ENCODE measurements at regions not wholly inside any gene's neighbourhood (a gene's known extent, or its start where the extent isn't known, plus 50 kb on each side); places are given as distances from the start of the nearest gene placed in this dataset.

GRCh38 chr13:79886601-79887000 lies 405.6 kb downstream of the NDFIP2 start:
- whole genome bisulfite sequencing, 5 donors, result 38 to 68% (median 51%) methylated on average over 3 of the region's 3 CpGs
- H3K36me3 ChIP-seq, result no peaks in the 10 kb centered on the region
- no peak overlapping the region for H3K4me3 ChIP-seq
- no peak for DNase-seq
- H3K27me3 ChIP-seq (replicated peaks in 1 of 7), result no peaks in the 10 kb centered on the region
- TF ChIP-seq POLR2A (IDR thresholded peaks at IDR 0.05) (no peak), POLR2AphosphoS5 (IDR thresholded peaks at IDR 0.05) (no peak), CTCF (IDR thresholded peaks at IDR 0.05 in 8 of 11, conservative IDR thresholded peaks at IDR 0.05 in 3 of 11) (no peak)
- H3K9me3 ChIP-seq, result no peaks in the 10 kb centered on the region
- no peak overlapping the region for H3K27ac ChIP-seq
- no peaks in the 10 kb centered on the region for H3K4me1 ChIP-seq
- intact Hi-C loops (cut with DNase I; ENCODE audit: low total_unique reads), result no loop called here

- no peak overlapping the region for H3K27ac ChIP-seq
- H3K36me3 ChIP-seq, result no peaks in the 10 kb centered on the region
- peaks cover 0 to 4% (median 0%) of the 10 kb centered on the region in 6 donors for H3K4me1 ChIP-seq
- H3K27me3 ChIP-seq (replicated peaks in 1 of 7), result no peaks in the 10 kb centered on the region
- no peak for DNase-seq
- intact Hi-C loops (cut with DNase I; ENCODE audit: low total_unique reads), result no loop called here
- TF ChIP-seq POLR2AphosphoS5 (IDR thresholded peaks at IDR 0.05) (no peak), CTCF (IDR thresholded peaks at IDR 0.05 in 8 of 11, conservative IDR thresholded peaks at IDR 0.05 in 3 of 11) (no peak), POLR2A (IDR thresholded peaks at IDR 0.05) (no peak)
- WGBS, 5 donors, result 51 to 77% (median 69%) methylated on average over 2 of the region's 2 CpGs
- no peak overlapping the region for H3K4me3 ChIP-seq
- H3K9me3 ChIP-seq, result no peaks in the 10 kb centered on the region
Measured at GRCh38 chr13:79884890-79885289, 403.9 kb downstream of the NDFIP2 start.

DNA sequence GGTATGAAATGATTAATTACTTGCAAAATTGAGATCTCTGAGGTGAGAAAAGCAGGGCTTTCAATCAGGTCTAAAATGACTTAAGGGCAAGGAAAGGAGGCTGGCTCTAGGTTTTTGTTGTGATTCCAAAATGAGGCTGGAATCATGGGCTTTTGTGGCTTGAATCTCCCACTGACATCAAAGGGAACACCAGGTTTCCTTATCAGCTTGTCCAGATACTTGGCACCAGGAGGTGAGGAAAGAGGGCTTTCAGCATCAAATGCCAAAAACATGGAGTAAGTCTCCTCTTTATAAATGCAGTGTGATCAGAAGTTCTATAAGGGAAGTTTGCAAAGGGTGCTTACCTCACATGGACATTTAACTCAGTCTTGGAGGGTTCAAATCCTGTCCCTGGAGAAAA lies 402.3 kb downstream of the NDFIP2 start:
- Histone ChIP-seq H3K4me1 (peaks cover 0 to 4% (median 0%) of the 10 kb centered on the region in 6 donors), H3K4me3 (no peak overlapping the region), H3K27me3 (replicated peaks in 1 of 7) (no peaks in the 10 kb centered on the region), H3K9me3 (no peaks in the 10 kb centered on the region), H3K36me3 (no peaks in the 10 kb centered on the region), H3K27ac (no peak overlapping the region)
- intact Hi-C loops (cut with DNase I; ENCODE audit: low total_unique reads), result no loop called here
- TF ChIP-seq POLR2A (IDR thresholded peaks at IDR 0.05), result no peak
- no peak for TF ChIP-seq CTCF (IDR thresholded peaks at IDR 0.05 in 8 of 11, conservative IDR thresholded peaks at IDR 0.05 in 3 of 11)
- no peak for TF ChIP-seq POLR2AphosphoS5 (IDR thresholded peaks at IDR 0.05)
- no peak for DNase-seq

DNA sequence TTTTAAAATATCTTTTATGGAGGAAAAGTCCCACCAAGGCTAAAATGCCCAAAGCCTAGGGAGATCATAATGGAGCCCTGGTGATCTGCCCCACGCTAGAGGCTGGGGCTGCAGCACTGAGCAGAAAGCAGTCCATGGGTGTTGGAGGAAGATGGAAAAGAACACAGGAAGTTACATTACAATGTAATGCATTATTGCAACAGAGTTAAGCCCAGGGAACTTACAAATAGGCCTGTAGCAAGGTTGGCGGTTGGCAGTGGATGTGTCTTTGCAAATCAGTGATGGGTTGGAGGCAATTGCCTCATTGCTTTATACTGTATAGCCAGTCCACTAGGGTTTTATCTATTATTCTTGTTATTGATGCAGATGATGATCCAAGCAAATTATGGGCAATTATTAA lies 399.9 kb downstream of the NDFIP2 start:
- peak in 1 of 3 donors; percentile 58 for TF ChIP-seq POLR2AphosphoS5 (IDR thresholded peaks at IDR 0.05)
- no peak for TF ChIP-seq POLR2A (IDR thresholded peaks at IDR 0.05)
- no peak for TF ChIP-seq CTCF (IDR thresholded peaks at IDR 0.05 in 8 of 11, conservative IDR thresholded peaks at IDR 0.05 in 3 of 11)

More for the DNA sequence above, 399.9 kb downstream of the NDFIP2 start:
- peaks cover 0 to 6% (median 0%) of the 10 kb centered on the region in 8 donors for H3K9me3 ChIP-seq
- no peaks in the 10 kb centered on the region for H3K36me3 ChIP-seq
- peak overlapping the region in 5 of 8 donors; percentile 11 to 73 (median 61) for H3K27ac ChIP-seq
- 47 to 92% (median 72%) methylated on average over 2 of the region's 2 CpGs for WGBS, 5 donors
- H3K4me1 ChIP-seq, result peaks cover 0 to 4% (median 0%) of the 10 kb centered on the region in 6 donors
- H3K27me3 ChIP-seq (replicated peaks in 1 of 7), result no peaks in the 10 kb centered on the region
- no peak for DNase-seq
- intact Hi-C loops (cut with DNase I; ENCODE audit: low total_unique reads), result no loop called here
- H3K4me3 ChIP-seq, result no peak overlapping the region

All from spleen (tissue), 11 donors.